HCT116 (cell line): ENCODE measurements at regions not wholly inside any gene's neighbourhood (a gene's known extent, or its start where the extent isn't known, plus 50 kb on each side); places are given as distances from the start of the nearest gene placed in this dataset.

Source experiments
- ATAC-seq: fragments of 200-7000 bp; cut with Tn5 transposase; 2 replicates; pipeline ENCODE4 v1.9.1; 2020; ENCODE audit warnings: mild to moderate bottlenecking, moderate library complexity
- BruUV-seq: library from RNA; stranded (reverse); fragments of 400-500 nt; replicated peaks from 2 replicates; lab custom pipeline; 2021; lab: Mats Ljungman, UMichigan
- CTCF ChIA-PET: fragments of 300-600 bp; sonication (Branson Sonifier 250); formaldehyde crosslinking; loops from one replicate; lab custom pipeline; 2021; ENCODE audit warnings: antibody characterized with exemption; lab: Charles Lee
- POLR2A ChIA-PET: fragments of 300-600, 350-600 bp; sonication (Branson Sonifier 250); formaldehyde crosslinking; loops from one replicate; lab custom pipeline; 2021; ENCODE audit warnings: antibody characterized with exemption; lab: Charles Lee
- RAD21 ChIA-PET, 2 experiments: fragments of 300-600 bp; sonication (Branson Sonifier 250); formaldehyde crosslinking; loops; one replicate each; lab custom pipeline; 2023; ENCODE audit warnings: low total read pairs in 2 of 2; ENCODE audit not compliant: uncharacterized antibody in 2 of 2, unreplicated experiment in 2 of 2, low non-redundant PET in 1 of 2; lab: Charles Lee
- DNase-seq: peaks from one replicate; pipeline ENCODE4 v3.0.0-alpha.2; 2010; ENCODE audit warnings: low read depth, low spot score
- H2AFZ ChIP-seq: fragments of 200-600 bp; shearing (Covaris generic), sonication (generic); 2 replicates; pipeline ENCODE4 v1.6.1; 2017; ENCODE audit warnings: low read depth, mixed run types, mixed read lengths, antibody characterized with exemption, low read length; ENCODE audit not compliant: poor library complexity, severe bottlenecking
- H3K27ac ChIP-seq: 2 replicates; pipeline ENCODE4 v1.5.1; 2012; ENCODE audit warnings: low read depth, low read length
- H3K27me3 ChIP-seq: fragments of 200-600 bp; sonication (generic); 2 replicates; pipeline ENCODE4 v1.6.1; 2016; ENCODE audit warnings: mixed run types, low read length, mixed read lengths; ENCODE audit not compliant: insufficient read depth
- H3K36me3 ChIP-seq, 2 experiments: fragments of 200-500 bp in 1 of 2; fragments of 200-600 bp in 1 of 2; sonication (Bioruptor generic) in 1 of 2; sonication (generic) in 1 of 2; 2 replicates each; pipeline versions ENCODE4 v1.5.1 to v1.6.1; 2014 to 2016; ENCODE audit warnings: low read length in 2 of 2, inconsistent platforms in 1 of 2, mixed read lengths in 1 of 2, mixed run types in 1 of 2; ENCODE audit not compliant: insufficient read depth in 2 of 2, control insufficient read depth in 1 of 2
- H3K4me1 ChIP-seq, 2 experiments: fragments of 200-600 bp in 1 of 2; sonication (generic) in 1 of 2; 2 replicates each; pipeline versions ENCODE4 v1.5.1 to v1.6.1; 2012 to 2017; ENCODE audit warnings: low read length in 2 of 2, inconsistent platforms in 1 of 2, mild to moderate bottlenecking in 1 of 2, mixed read lengths in 1 of 2, mixed run types in 1 of 2, moderate library complexity in 1 of 2; ENCODE audit not compliant: insufficient read depth in 2 of 2, control insufficient read depth in 1 of 2
- H3K4me2 ChIP-seq: fragments of 200-600 bp; sonication (generic); 2 replicates; pipeline ENCODE4 v1.6.1; 2017; ENCODE audit warnings: mixed run types, low read length, mixed read lengths
- H3K4me3 ChIP-seq, 2 experiments: fragments of 200-600 bp in 1 of 2; sonication (generic) in 1 of 2; replicated peaks in 1 of 2; 2 replicates each; pipeline ENCODE4 v1.5.1; 2011 to 2016; ENCODE audit warnings: low read length in 2 of 2, control low read depth in 1 of 2, low read depth in 1 of 2, mild to moderate bottlenecking in 1 of 2, mixed read lengths in 1 of 2, mixed run types in 1 of 2
- H3K79me2 ChIP-seq: fragments of 200-600 bp; sonication (generic); 2 replicates; pipeline ENCODE4 v1.6.1; 2017; ENCODE audit warnings: mild to moderate bottlenecking, mixed run types, low read length, moderate library complexity, mixed read lengths; ENCODE audit not compliant: insufficient read depth
- H3K9ac ChIP-seq: fragments of 200-600 bp; sonication (generic); 2 replicates; pipeline ENCODE4 v1.6.1; 2016; ENCODE audit warnings: low read length, mixed read lengths
- H3K9me2 ChIP-seq: fragments of 200-600 bp; sonication (generic), shearing (Covaris generic); 2 replicates; pipeline ENCODE4 v1.6.1; 2017; ENCODE audit warnings: mixed run types, mild to moderate bottlenecking, moderate library complexity; ENCODE audit not compliant: insufficient read depth
- H3K9me3 ChIP-seq, 2 experiments: fragments of 200-500 bp in 1 of 2; fragments of 200-600 bp in 1 of 2; sonication (Bioruptor generic) in 1 of 2; sonication (generic) in 1 of 2; 2 replicates each; pipeline ENCODE4 v1.6.1; 2014 to 2017; ENCODE audit warnings: low read length in 2 of 2, mixed read lengths in 2 of 2, inconsistent platforms in 1 of 2, low read depth in 1 of 2, mild to moderate bottlenecking in 1 of 2, mixed run types in 1 of 2, moderate library complexity in 1 of 2; ENCODE audit not compliant: control insufficient read depth in 1 of 2, insufficient read depth in 1 of 2
- H4K20me1 ChIP-seq: fragments of 200-600 bp; sonication (generic), shearing (Covaris generic); 2 replicates; pipeline ENCODE4 v1.6.1; 2017; ENCODE audit warnings: mixed run types, mild to moderate bottlenecking, moderate library complexity; ENCODE audit not compliant: insufficient read depth
- CEBPB ChIP-seq: IDR thresholded peaks from 2 replicates; pipeline ENCODE4 v1.6.1; 2012; ENCODE audit warnings: low read depth
- ELF1 ChIP-seq: IDR thresholded peaks from 2 replicates; pipeline ENCODE4 v1.6.1; 2012; ENCODE audit warnings: low read depth, borderline replicate concordance
- FOSL1 ChIP-seq: IDR thresholded peaks from 2 replicates; pipeline ENCODE4 v1.6.1; 2012; ENCODE audit warnings: low read depth
- JUND ChIP-seq: IDR thresholded peaks from 2 replicates; pipeline ENCODE4 v1.6.1; 2012
- POLR2A ChIP-seq: IDR thresholded peaks from 2 replicates; pipeline ENCODE4 v1.7.0; 2011; ENCODE audit warnings: borderline replicate concordance; ENCODE audit not compliant: insufficient read depth, insufficient read length; ENCODE audit errors: extremely low read depth
- RAD21 ChIP-seq: IDR thresholded peaks from 2 replicates; pipeline ENCODE4 v1.6.1; 2012; ENCODE audit warnings: low read depth, mild to moderate bottlenecking
- REST ChIP-seq: IDR thresholded peaks from 2 replicates; pipeline ENCODE4 v1.6.1; 2012; ENCODE audit warnings: low read depth
- TCF7L2 ChIP-seq: IDR thresholded peaks from 2 replicates; pipeline ENCODE4 v1.7.0; 2011; ENCODE audit warnings: borderline replicate concordance, inconsistent platforms; ENCODE audit not compliant: insufficient read depth, insufficient read length; ENCODE audit errors: extremely low read depth
- ZBTB33 ChIP-seq: IDR thresholded peaks from 2 replicates; pipeline ENCODE4 v1.6.1; 2011; ENCODE audit warnings: mild to moderate bottlenecking, low read length, moderate library complexity; ENCODE audit not compliant: insufficient replicate concordance; ENCODE audit errors: extremely low read depth
- ZFX ChIP-seq: fragments of 450-650 bp; IDR thresholded peaks from 2 replicates; pipeline ENCODE4 v1.6.1; 2017
- intact Hi-C: fragments of 100-400 bp; cut with micrococcal nuclease; formaldehyde crosslinking; loops from 2 replicates; pipeline ENCODE4 v1.10.0; 2022
- TF ChIP-seq, protein P1 (sequence below), 3 experiments: fragments of 200-600 bp in 1 of 3; sonication (generic) in 1 of 3; IDR thresholded peaks in 2 of 3; conservative IDR thresholded peaks in 1 of 3; 2 replicates each; pipeline ENCODE4 v1.5.1; 2012 to 2017; ENCODE audit warnings: low read depth in 2 of 3, low read length in 2 of 3, antibody characterized with exemption in 1 of 3, borderline replicate concordance in 1 of 3, control low read depth in 1 of 3, mild to moderate bottlenecking in 1 of 3, mixed read lengths in 1 of 3, mixed run types in 1 of 3, moderate library complexity in 1 of 3; ENCODE audit not compliant: insufficient read depth in 1 of 3

DNA sequence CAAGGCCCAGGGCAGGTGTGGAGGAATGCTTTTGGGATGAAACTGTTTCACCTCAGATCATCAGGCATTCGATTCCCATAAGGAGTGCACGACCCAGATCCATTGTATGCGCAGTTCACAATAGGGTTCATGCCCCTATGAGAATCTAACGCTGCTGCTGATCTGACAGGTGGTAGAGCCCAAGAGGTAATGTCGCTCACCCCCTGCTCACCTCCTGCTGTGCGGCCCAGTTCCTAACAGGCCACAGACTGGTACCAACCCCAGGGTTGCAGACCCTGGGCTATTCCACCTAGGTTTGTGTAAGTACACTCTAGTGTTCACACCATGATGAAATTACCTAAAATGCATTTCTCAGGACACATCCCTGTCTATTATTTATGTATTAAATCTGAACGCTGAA is 72.5 kb downstream of the COPS8 start:
- Histone ChIP-seq H2AFZ (no peak overlapping the region), H3K9me2 (no peaks in the 10 kb centered on the region), H3K27me3 (no peaks in the 10 kb centered on the region), H3K4me2 (no peak overlapping the region), H4K20me1 (no peaks in the 10 kb centered on the region), H3K4me1 (no peaks in the 10 kb centered on the region), H3K27ac (no peak overlapping the region), H3K4me3 (no peak overlapping the region)
- DNase-seq (no peak), ATAC-seq (no peak)
- ChIA-PET POLR2A (no interaction called here), CTCF (interaction anchor here (1.4 kb wide), 1 partner anchor 263 kb away, joined by 3 read pairs; no protein-coding TSS in a partner anchor)
- no TSS peak for BruUV-seq
- no peak for TF ChIP-seq CEBPB
- no peak for TF ChIP-seq JUND
- TF ChIP-seq, protein P1, sequence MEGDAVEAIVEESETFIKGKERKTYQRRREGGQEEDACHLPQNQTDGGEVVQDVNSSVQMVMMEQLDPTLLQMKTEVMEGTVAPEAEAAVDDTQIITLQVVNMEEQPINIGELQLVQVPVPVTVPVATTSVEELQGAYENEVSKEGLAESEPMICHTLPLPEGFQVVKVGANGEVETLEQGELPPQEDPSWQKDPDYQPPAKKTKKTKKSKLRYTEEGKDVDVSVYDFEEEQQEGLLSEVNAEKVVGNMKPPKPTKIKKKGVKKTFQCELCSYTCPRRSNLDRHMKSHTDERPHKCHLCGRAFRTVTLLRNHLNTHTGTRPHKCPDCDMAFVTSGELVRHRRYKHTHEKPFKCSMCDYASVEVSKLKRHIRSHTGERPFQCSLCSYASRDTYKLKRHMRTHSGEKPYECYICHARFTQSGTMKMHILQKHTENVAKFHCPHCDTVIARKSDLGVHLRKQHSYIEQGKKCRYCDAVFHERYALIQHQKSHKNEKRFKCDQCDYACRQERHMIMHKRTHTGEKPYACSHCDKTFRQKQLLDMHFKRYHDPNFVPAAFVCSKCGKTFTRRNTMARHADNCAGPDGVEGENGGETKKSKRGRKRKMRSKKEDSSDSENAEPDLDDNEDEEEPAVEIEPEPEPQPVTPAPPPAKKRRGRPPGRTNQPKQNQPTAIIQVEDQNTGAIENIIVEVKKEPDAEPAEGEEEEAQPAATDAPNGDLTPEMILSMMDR (IDR thresholded peaks at IDR 0.05 in 2 of 3, conservative IDR thresholded peaks at IDR 0.05 in 1 of 3; ENCODE audit: borderline replicate concordance in 1 of 3, insufficient read depth in 1 of 3, low read depth in 2 of 3, low read length in 2 of 3) = no peak
- TF ChIP-seq ZBTB33 = no peak
- TF ChIP-seq ELF1 = no peak
- TF ChIP-seq FOSL1 = no peak
- no peak for TF ChIP-seq RAD21
- TF ChIP-seq TCF7L2 = no peak
- TF ChIP-seq REST = no peak
- TF ChIP-seq POLR2A = no peak
- no peak for TF ChIP-seq ZFX
- TF ChIP-seq, all 23 proteins: peak for 0
- intact Hi-C loops = no loop called here
- H3K79me2 ChIP-seq = no peaks in the 10 kb centered on the region
- H3K9me3 ChIP-seq = no peaks in the 10 kb centered on the region
- RAD21 ChIA-PET = no interaction called here
- no peak overlapping the region for H3K9ac ChIP-seq
- no peaks in the 10 kb centered on the region for H3K36me3 ChIP-seq
